Lower lobe of right lung (tissue), 2 donors: ENCODE measurements at regions not wholly inside any gene's neighbourhood (a gene's known extent, or its start where the extent isn't known, plus 50 kb on each side); places are given as distances from the start of the nearest gene placed in this dataset.
"Not testable (repeated sequence)": the region's sequence is repeated elsewhere in the genome, so short reads cannot be mapped to it uniquely, and the experiment has no call there.

ENCODE experiments used
- ATAC-seq, 2 donors: fragments of 200-7000 bp; cut with Tn5 transposase; one replicate each; pipeline ENCODE4 v1.9.1; 2020 to 2022; ENCODE audit warnings: mild to moderate bottlenecking in 2 of 2, moderate library complexity in 2 of 2
- DNase-seq: peaks from one replicate; pipeline ENCODE4 v3.0.0-alpha.2; 2020
- H3K27ac ChIP-seq: fragments of 200-600 bp; one replicate; pipeline ENCODE4 v1.8.0; 2022
- H3K27me3 ChIP-seq: fragments of 200-600 bp; one replicate; pipeline ENCODE4 v1.8.0; 2022; ENCODE audit warnings: low read depth
- H3K36me3 ChIP-seq: fragments of 200-600 bp; one replicate; pipeline ENCODE4 v1.8.0; 2022; ENCODE audit warnings: mild to moderate bottlenecking
- H3K4me1 ChIP-seq: fragments of 200-600 bp; one replicate; pipeline ENCODE4 v1.8.0; 2022
- H3K4me3 ChIP-seq: fragments of 200-600 bp; one replicate; pipeline ENCODE4 v1.8.0; 2022; ENCODE audit warnings: mild to moderate bottlenecking
- H3K9me3 ChIP-seq: fragments of 200-600 bp; one replicate; pipeline ENCODE4 v1.8.0; 2022
- intact Hi-C: fragments of 100-400 bp; cut with DNase I; formaldehyde crosslinking; loops from one replicate; pipeline ENCODE4 v1.11.0; 2022
- TF ChIP-seq, protein P1 (sequence below): fragments of 200-600 bp; IDR thresholded peaks from one replicate; pipeline ENCODE4 v1.8.0; 2022; ENCODE audit warnings: antibody characterized with exemption, mild to moderate bottlenecking
- donor health status: DM: no; HTN: yes; CAD: no; lungs with severe emphysema.

DNA sequence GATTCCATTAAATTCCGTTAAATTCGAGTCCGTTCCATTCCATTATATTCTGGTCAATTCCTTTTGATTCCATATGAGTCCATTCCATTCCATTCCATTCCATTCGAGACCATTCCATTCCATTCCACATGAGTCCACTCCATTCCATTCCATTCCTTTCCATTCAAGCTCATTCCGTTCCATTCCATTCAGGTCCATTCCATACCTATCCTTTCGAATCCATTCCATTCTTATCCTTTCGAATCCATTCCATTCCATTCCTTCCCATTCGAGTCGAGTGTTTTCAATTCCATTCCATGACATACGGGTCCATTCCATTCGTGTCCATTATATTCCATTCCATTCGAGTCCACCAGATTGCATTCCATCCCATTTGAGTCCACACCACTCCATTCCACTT is 1127.4 kb downstream of the RPIA start:
- no peaks in the 10 kb centered on the region for H3K27me3 ChIP-seq
- H3K27ac ChIP-seq = no peak overlapping the region
- TF ChIP-seq, protein P1, sequence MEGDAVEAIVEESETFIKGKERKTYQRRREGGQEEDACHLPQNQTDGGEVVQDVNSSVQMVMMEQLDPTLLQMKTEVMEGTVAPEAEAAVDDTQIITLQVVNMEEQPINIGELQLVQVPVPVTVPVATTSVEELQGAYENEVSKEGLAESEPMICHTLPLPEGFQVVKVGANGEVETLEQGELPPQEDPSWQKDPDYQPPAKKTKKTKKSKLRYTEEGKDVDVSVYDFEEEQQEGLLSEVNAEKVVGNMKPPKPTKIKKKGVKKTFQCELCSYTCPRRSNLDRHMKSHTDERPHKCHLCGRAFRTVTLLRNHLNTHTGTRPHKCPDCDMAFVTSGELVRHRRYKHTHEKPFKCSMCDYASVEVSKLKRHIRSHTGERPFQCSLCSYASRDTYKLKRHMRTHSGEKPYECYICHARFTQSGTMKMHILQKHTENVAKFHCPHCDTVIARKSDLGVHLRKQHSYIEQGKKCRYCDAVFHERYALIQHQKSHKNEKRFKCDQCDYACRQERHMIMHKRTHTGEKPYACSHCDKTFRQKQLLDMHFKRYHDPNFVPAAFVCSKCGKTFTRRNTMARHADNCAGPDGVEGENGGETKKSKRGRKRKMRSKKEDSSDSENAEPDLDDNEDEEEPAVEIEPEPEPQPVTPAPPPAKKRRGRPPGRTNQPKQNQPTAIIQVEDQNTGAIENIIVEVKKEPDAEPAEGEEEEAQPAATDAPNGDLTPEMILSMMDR = no peak
- no peaks in the 10 kb centered on the region for H3K36me3 ChIP-seq
- DNase-seq (no peak), ATAC-seq (no peak)
- intact Hi-C loops = no loop called here
- H3K4me1 ChIP-seq = no peaks in the 10 kb centered on the region
- H3K9me3 ChIP-seq = peaks cover 17% of the 10 kb centered on the region
- H3K4me3 ChIP-seq = no peak overlapping the region

DNA sequence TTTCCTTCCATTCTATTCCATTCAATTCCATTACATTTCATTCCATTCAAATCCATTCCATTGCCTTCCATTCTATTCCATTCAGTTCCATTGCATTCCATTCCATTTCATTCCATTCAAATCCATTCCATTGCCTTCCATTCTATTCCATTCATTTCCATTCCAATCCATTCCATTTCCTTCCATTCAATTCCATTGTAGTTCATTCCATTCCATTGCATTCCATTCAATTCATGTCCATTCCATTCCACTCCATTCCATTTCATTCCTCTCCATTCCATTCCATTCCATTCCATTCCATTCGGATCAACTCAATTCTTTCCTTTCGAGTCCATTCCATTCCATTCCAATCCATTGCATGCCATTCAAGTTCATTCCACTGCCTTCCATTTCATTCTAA is 1128.3 kb downstream of the RPIA start:
- no peaks in the 10 kb centered on the region for H3K4me1 ChIP-seq
- no peaks in the 10 kb centered on the region for H3K36me3 ChIP-seq
- no peak overlapping the region for H3K27ac ChIP-seq
- DNase-seq (no peak), ATAC-seq (no peak)
- no peaks in the 10 kb centered on the region for H3K27me3 ChIP-seq
- intact Hi-C loops = no loop called here
- TF ChIP-seq, protein P1 = no peak
- no peak overlapping the region for H3K4me3 ChIP-seq
- H3K9me3 ChIP-seq = peaks cover 8% of the 10 kb centered on the region

DNA sequence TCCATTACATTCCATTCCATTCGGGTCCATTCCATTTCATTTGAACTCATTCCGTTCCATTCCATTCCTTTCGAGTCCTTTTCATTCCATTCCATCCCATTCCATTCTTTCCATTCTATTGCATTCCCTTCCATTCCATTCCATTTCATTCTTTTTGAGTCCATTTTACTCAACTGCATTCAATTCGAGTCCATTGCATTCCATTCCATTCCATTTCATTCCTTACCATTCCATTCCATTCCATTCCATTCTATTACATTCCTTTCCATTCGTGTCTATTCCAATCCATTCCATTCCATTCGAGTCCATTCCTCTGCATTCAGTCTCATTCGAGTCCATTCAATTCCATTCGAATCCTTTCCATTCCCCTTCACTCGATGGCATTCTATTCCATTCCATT is 1128.8 kb downstream of the RPIA start:
- Histone ChIP-seq H3K27me3 (no peaks in the 10 kb centered on the region), H3K9me3 (peaks cover 3% of the 10 kb centered on the region), H3K27ac (no peak overlapping the region), H3K4me3 (no peak overlapping the region), H3K4me1 (no peaks in the 10 kb centered on the region), H3K36me3 (no peaks in the 10 kb centered on the region)
- DNase-seq (no peak), ATAC-seq (no peak)
- intact Hi-C loops = no loop called here
- TF ChIP-seq, protein P1 = no peak

DNA sequence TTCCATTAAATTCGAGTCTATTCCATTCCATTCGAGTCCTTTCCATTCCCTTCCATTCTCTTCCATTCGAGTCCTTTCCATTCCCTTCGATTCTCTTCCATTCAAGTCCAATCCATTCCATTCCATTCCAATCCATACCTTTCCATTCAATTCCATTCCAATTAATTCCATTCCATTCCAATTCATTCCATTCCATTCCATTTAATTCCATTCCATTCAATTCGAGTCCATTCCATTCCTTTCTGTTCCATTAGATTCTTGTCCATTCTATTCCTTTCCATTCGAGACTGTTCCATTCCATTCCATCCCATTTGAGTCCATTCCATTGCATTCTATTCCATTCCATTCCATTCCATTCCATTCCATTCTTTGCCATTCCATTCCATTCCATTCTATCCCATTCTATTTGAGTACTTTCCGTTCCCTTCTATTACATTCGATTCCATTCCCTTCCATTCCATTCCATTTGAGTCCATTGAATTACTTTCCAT is 1130.0 kb downstream of the RPIA start:
- intact Hi-C loops = no loop called here
- TF ChIP-seq, protein P1 = no peak
- Histone ChIP-seq H3K36me3 (no peaks in the 10 kb centered on the region), H3K9me3 (no peaks in the 10 kb centered on the region), H3K4me3 (no peak overlapping the region), H3K27ac (no peak overlapping the region), H3K4me1 (no peaks in the 10 kb centered on the region), H3K27me3 (no peaks in the 10 kb centered on the region)
- ATAC-seq = no peak
- no peak for DNase-seq

DNA sequence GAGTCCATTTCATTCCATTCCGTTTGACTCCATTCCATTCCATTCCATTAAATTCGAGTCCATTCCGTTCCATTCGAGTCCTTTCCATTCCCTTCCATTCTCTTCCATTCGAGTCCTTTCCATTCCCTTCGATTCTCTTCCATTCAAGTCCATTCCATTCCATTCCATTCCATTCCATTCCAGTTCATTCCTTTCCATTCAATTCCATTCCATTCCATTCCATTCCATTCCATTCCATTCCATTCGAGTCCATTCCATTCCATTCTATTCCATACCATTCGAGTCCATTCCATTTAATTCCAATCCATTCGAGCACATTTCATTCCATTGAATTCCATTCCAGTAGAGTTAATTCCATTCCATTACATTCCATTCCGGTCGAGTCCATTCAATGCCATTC is 1130.9 kb downstream of the RPIA start:
- H3K36me3 ChIP-seq, ATAC-seq, H3K27me3 ChIP-seq, H3K4me3 ChIP-seq, DNase-seq, H3K27ac ChIP-seq, H3K4me1 ChIP-seq, intact Hi-C loops, H3K9me3 ChIP-seq: not testable (repeated sequence)

DNA sequence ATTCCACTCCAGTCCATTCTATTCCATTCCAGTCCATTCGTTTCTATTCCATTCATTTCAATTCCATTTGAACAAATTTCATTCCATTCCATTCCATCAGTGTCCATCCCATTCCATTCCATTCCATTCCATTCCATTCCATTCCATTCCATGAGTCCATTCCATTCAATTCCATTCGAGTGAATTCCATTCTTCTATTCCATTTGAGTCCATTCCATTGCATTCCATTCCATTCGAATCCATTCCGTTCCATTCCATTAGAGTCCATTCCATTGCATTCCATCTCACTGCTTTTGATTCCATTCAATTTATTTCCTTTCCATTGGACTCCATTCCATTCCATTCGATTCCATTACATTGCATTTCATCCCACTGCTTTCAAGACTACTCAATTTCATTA is 1132.1 kb downstream of the RPIA start:
- no peak for DNase-seq
- no peak overlapping the region for H3K27ac ChIP-seq
- intact Hi-C loops = no loop called here
- no peaks in the 10 kb centered on the region for H3K27me3 ChIP-seq
- no peak overlapping the region for H3K4me3 ChIP-seq
- H3K4me1 ChIP-seq = no peaks in the 10 kb centered on the region
- no peaks in the 10 kb centered on the region for H3K36me3 ChIP-seq
- H3K9me3 ChIP-seq = no peaks in the 10 kb centered on the region
- no peak for ATAC-seq
- TF ChIP-seq, protein P1 = no peak
